ENCODE measurements at regions not wholly inside any gene's neighbourhood (a gene's known extent, or its start where the extent isn't known, plus 50 kb on each side); places are given as distances from the start of the nearest gene placed in this dataset.

GRCh38 chr6:15741405-15741804 lies 78.6 kb upstream of the DTNBP1 start:
- TF ChIP-seq, protein P1, sequence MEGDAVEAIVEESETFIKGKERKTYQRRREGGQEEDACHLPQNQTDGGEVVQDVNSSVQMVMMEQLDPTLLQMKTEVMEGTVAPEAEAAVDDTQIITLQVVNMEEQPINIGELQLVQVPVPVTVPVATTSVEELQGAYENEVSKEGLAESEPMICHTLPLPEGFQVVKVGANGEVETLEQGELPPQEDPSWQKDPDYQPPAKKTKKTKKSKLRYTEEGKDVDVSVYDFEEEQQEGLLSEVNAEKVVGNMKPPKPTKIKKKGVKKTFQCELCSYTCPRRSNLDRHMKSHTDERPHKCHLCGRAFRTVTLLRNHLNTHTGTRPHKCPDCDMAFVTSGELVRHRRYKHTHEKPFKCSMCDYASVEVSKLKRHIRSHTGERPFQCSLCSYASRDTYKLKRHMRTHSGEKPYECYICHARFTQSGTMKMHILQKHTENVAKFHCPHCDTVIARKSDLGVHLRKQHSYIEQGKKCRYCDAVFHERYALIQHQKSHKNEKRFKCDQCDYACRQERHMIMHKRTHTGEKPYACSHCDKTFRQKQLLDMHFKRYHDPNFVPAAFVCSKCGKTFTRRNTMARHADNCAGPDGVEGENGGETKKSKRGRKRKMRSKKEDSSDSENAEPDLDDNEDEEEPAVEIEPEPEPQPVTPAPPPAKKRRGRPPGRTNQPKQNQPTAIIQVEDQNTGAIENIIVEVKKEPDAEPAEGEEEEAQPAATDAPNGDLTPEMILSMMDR (IDR thresholded peaks at IDR 0.05 in 2 of 3, conservative IDR thresholded peaks at IDR 0.05 in 1 of 3; ENCODE audit: control insufficient read depth in 2 of 3, extremely low read depth in 1 of 3, insufficient read depth in 1 of 3, low read depth in 3 of 3, low read length in 3 of 3): no peak
- no peak for TF ChIP-seq POLR2AphosphoS5 (IDR thresholded peaks at IDR 0.05; ENCODE audit: low read length)

Data from GM12878 (cell line).